Globus pallidus (tissue), 1 donor: ENCODE measurements at regions not wholly inside any gene's neighbourhood (a gene's known extent, or its start where the extent isn't known, plus 50 kb on each side); places are given as distances from the start of the nearest gene placed in this dataset.

Experiments
- DNase-seq: peaks from one replicate; pipeline ENCODE4 v3.0.0-alpha.2; 2015; ENCODE audit warnings: low spot score

GRCh38 chr2:117639401-117639800, 175.1 kb upstream of the DDX18 start:
- no peak for DNase-seq

GRCh38 chr2:117644403-117644802, 170.1 kb upstream of the DDX18 start:
- DNase-seq: no peak

GRCh38 chr2:117645458-117645857, 169.0 kb upstream of the DDX18 start:
- DNase-seq: no peak

GRCh38 chr2:117646099-117646498, 168.4 kb upstream of the DDX18 start:
- no peak for DNase-seq

- DNase-seq: no peak
Measured at GRCh38 chr2:117646872-117647271, 167.6 kb upstream of the DDX18 start.

- no peak for DNase-seq
Measured at GRCh38 chr2:117656546-117656945, 157.9 kb upstream of the DDX18 start.

- no peak for DNase-seq
Measured at GRCh38 chr2:117661619-117662018, 152.9 kb upstream of the DDX18 start.

- DNase-seq: no peak
Measured at GRCh38 chr2:117674172-117674571, 140.3 kb upstream of the DDX18 start.

GRCh38 chr2:117679952-117680351, 134.5 kb upstream of the DDX18 start:
- DNase-seq: no peak

- no peak for DNase-seq
Measured at GRCh38 chr2:117684919-117685318, 129.6 kb upstream of the DDX18 start.

GRCh38 chr2:117686699-117687098, 127.8 kb upstream of the DDX18 start:
- no peak for DNase-seq

GRCh38 chr2:117691595-117691994, 122.9 kb upstream of the DDX18 start:
- DNase-seq: no peak

GRCh38 chr2:117692001-117692763, 122.3 kb upstream of the DDX18 start:
- no peak for DNase-seq

- DNase-seq: no peak
Measured at GRCh38 chr2:117693154-117693553, 121.3 kb upstream of the DDX18 start.

- no peak for DNase-seq
Measured at GRCh38 chr2:117693651-117694050, 120.8 kb upstream of the DDX18 start.

GRCh38 chr2:117698287-117698686, 116.2 kb upstream of the DDX18 start:
- no peak for DNase-seq

- DNase-seq: no peak
Measured at GRCh38 chr2:117698819-117699218, 115.7 kb upstream of the DDX18 start.

- no peak for DNase-seq
Measured at GRCh38 chr2:117700471-117700870, 114.0 kb upstream of the DDX18 start.

- no peak for DNase-seq
Measured at GRCh38 chr2:117701365-117701764, 113.1 kb upstream of the DDX18 start.

GRCh38 chr2:117702098-117702497, 112.4 kb upstream of the DDX18 start:
- DNase-seq: no peak

GRCh38 chr2:117703858-117704257, 110.6 kb upstream of the DDX18 start:
- DNase-seq: no peak

GRCh38 chr2:117704818-117705217, 109.7 kb upstream of the DDX18 start:
- DNase-seq: no peak

- no peak for DNase-seq
Measured at GRCh38 chr2:117707874-117708273, 106.6 kb upstream of the DDX18 start.

- no peak for DNase-seq
Measured at GRCh38 chr2:117712684-117713083, 101.8 kb upstream of the DDX18 start.
